WTC11 (cell line): ENCODE measurements at regions not wholly inside any gene's neighbourhood (a gene's known extent, or its start where the extent isn't known, plus 50 kb on each side); places are given as distances from the start of the nearest gene placed in this dataset.

Experiments
- ATAC-seq: fragments of 200-7000 bp; cut with Tn5 transposase; 2 replicates; pipeline ENCODE4 v1.10.0; 2021; ENCODE audit warnings: mild to moderate bottlenecking, moderate library complexity
- CTCF ChIA-PET: fragments of 300-600 bp; sonication (Branson Sonifier 250); formaldehyde crosslinking; loops from one replicate; lab custom pipeline; 2021; ENCODE audit warnings: antibody characterized with exemption; lab: Charles Lee
- POLR2A ChIA-PET: fragments of 350-600 bp; sonication (Branson Sonifier 250); formaldehyde crosslinking; loops from one replicate; lab custom pipeline; 2021; ENCODE audit warnings: antibody characterized with exemption; lab: Charles Lee
- DNase-seq: peaks from one replicate; pipeline ENCODE4 v3.0.0; 2021; ENCODE audit warnings: low spot score
- H3K27ac Mint-ChIP-seq: 2 replicates; pipeline ENCODE4 v1.8.0; 2021; ENCODE audit warnings: mixed read lengths
- H3K27me3 Mint-ChIP-seq: 2 replicates; pipeline ENCODE4 v1.8.0; 2021; ENCODE audit warnings: low read depth, mild to moderate bottlenecking, moderate library complexity, mixed read lengths
- H3K36me3 Mint-ChIP-seq: 2 replicates; pipeline ENCODE4 v1.8.0; 2021; ENCODE audit warnings: mixed read lengths
- H3K4me1 Mint-ChIP-seq: 2 replicates; pipeline ENCODE4 v1.8.0; 2022; ENCODE audit warnings: mixed read lengths
- H3K4me3 Mint-ChIP-seq: 2 replicates; pipeline ENCODE4 v1.8.0; 2021; ENCODE audit warnings: mild to moderate bottlenecking, moderate library complexity, mixed read lengths
- H3K9me3 Mint-ChIP-seq: 2 replicates; pipeline ENCODE4 v1.8.0; 2021; ENCODE audit warnings: mixed read lengths
- ATF2 ChIP-seq: sonication (generic); formaldehyde crosslinking; IDR thresholded peaks from 2 replicates; pipeline ENCODE4 v1.8.1; 2022; ENCODE audit warnings: low read depth, missing genetic modification reagents, borderline replicate concordance
- ATF3 ChIP-seq: sonication (generic); formaldehyde crosslinking; conservative IDR thresholded peaks from 2 replicates; pipeline ENCODE4 v1.8.1; 2022; ENCODE audit warnings: mild to moderate bottlenecking, missing genetic modification reagents
- CDX4 ChIP-seq: fragments of 250-450 bp; sonication (Bioruptor Pico); IDR thresholded peaks from 2 replicates; pipeline ENCODE4 v1.9.0; 2021; ENCODE audit warnings: moderate library complexity, mild to moderate bottlenecking, inconsistent platforms, borderline replicate concordance
- CREB1 ChIP-seq: sonication (generic); formaldehyde crosslinking; IDR thresholded peaks from 2 replicates; pipeline ENCODE4 v1.8.0; 2023; ENCODE audit warnings: mild to moderate bottlenecking, missing genetic modification reagents
- CREM ChIP-seq: sonication (generic); formaldehyde crosslinking; IDR thresholded peaks from 2 replicates; pipeline ENCODE4 v1.8.1; 2022; ENCODE audit warnings: mild to moderate bottlenecking, missing genetic modification reagents, moderate library complexity
- E2F4 ChIP-seq: sonication (generic); formaldehyde crosslinking; IDR thresholded peaks from 2 replicates; pipeline ENCODE4 v1.8.1; 2022; ENCODE audit warnings: low read depth, mild to moderate bottlenecking, moderate library complexity, missing genetic modification reagents, borderline replicate concordance
- ELF4 ChIP-seq: sonication (generic); formaldehyde crosslinking; IDR thresholded peaks from 2 replicates; pipeline ENCODE4 v1.8.1; 2022; ENCODE audit warnings: low read depth, mild to moderate bottlenecking, moderate library complexity, missing genetic modification reagents
- ESRRA ChIP-seq: sonication (generic); formaldehyde crosslinking; IDR thresholded peaks from 2 replicates; pipeline ENCODE4 v1.8.1; 2022; ENCODE audit warnings: mild to moderate bottlenecking, missing genetic modification reagents, borderline replicate concordance
- FOXK1 ChIP-seq: sonication (generic); formaldehyde crosslinking; IDR thresholded peaks from 2 replicates; pipeline ENCODE4 v1.8.0; 2022; ENCODE audit warnings: mild to moderate bottlenecking, moderate library complexity, missing genetic modification reagents
- FOXP4 ChIP-seq: sonication (generic); formaldehyde crosslinking; IDR thresholded peaks from 2 replicates; pipeline ENCODE4 v1.8.0; 2022; ENCODE audit warnings: mild to moderate bottlenecking, missing genetic modification reagents
- GABPB1 ChIP-seq: sonication (generic); formaldehyde crosslinking; IDR thresholded peaks from 2 replicates; pipeline ENCODE4 v1.8.1; 2023; ENCODE audit warnings: mild to moderate bottlenecking, missing genetic modification reagents
- GTF2I ChIP-seq: fragments of 250-450 bp; sonication (Bioruptor Pico); conservative IDR thresholded peaks from 2 replicates; pipeline ENCODE4 v1.4.0; 2021; ENCODE audit warnings: mild to moderate bottlenecking
- IRF2 ChIP-seq: sonication (generic); formaldehyde crosslinking; IDR thresholded peaks from 2 replicates; pipeline ENCODE4 v1.8.0; 2022; ENCODE audit warnings: low read depth, missing genetic modification reagents, borderline replicate concordance
- JAZF1 ChIP-seq: fragments of 250-450 bp; sonication (Bioruptor Pico); IDR thresholded peaks from 2 replicates; pipeline ENCODE4 v1.9.0; 2021; ENCODE audit warnings: moderate library complexity, mild to moderate bottlenecking, inconsistent platforms
- MLX ChIP-seq: sonication (generic); formaldehyde crosslinking; IDR thresholded peaks from 2 replicates; pipeline ENCODE4 v1.8.1; 2023; ENCODE audit warnings: mild to moderate bottlenecking, missing genetic modification reagents, moderate library complexity
- OVOL2 ChIP-seq: fragments of 250-450 bp; sonication (Bioruptor Pico); IDR thresholded peaks from 2 replicates; pipeline ENCODE4 v1.9.0; 2021; ENCODE audit warnings: mild to moderate bottlenecking, borderline replicate concordance
- PRDM15 ChIP-seq: sonication (generic); formaldehyde crosslinking; IDR thresholded peaks from 2 replicates; pipeline ENCODE4 v1.8.0; 2022; ENCODE audit warnings: missing genetic modification reagents
- SMAD4 ChIP-seq: sonication (generic); formaldehyde crosslinking; IDR thresholded peaks from 2 replicates; pipeline ENCODE4 v1.8.0; 2022; ENCODE audit warnings: mild to moderate bottlenecking, missing genetic modification reagents
- ZBTB43 ChIP-seq: sonication (generic); formaldehyde crosslinking; IDR thresholded peaks from 2 replicates; pipeline ENCODE4 v1.8.1; 2023; ENCODE audit warnings: mild to moderate bottlenecking, missing genetic modification reagents
- ZNF396 ChIP-seq: fragments of 250-450 bp; sonication (Bioruptor Pico); IDR thresholded peaks from 2 replicates; pipeline ENCODE4 v1.8.0; 2021; ENCODE audit warnings: mild to moderate bottlenecking, moderate library complexity, borderline replicate concordance
- ZNF423 ChIP-seq: fragments of 250-450 bp; sonication (Bioruptor Pico); IDR thresholded peaks from 2 replicates; pipeline ENCODE4 v2.1.2; 2022; ENCODE audit warnings: mild to moderate bottlenecking, moderate library complexity
- ZNF425 ChIP-seq: fragments of 250-450 bp; sonication (Bioruptor Pico); conservative IDR thresholded peaks from 2 replicates; pipeline ENCODE4 v1.9.0; 2021; ENCODE audit warnings: mild to moderate bottlenecking

GRCh38 chr21:35233756-35234155, 184.7 kb upstream of the RUNX1 start:
- CTCF ChIA-PET = no interaction called here
- Mint-ChIP-seq H3K36me3 (0 out of 2 replicates have a peak, but pooled peaks cover 3% of the 10 kb centered on the region), H3K9me3 (peaks cover 26% of the 10 kb centered on the region), H3K27me3 (no peaks in the 10 kb centered on the region), H3K27ac (no peak overlapping the region), H3K4me3 (no peak overlapping the region), H3K4me1 (peaks cover 5% of the 10 kb centered on the region; the same call in 1 of the 2 replicates)
- ATAC-seq = no peak
- TF ChIP-seq ELF4 (no peak), ZBTB43 (CRISPR knock-in tag) (no peak), ATF2 (no peak), OVOL2 (CRISPR knock-in tag) (no peak), FOXK1 (CRISPR knock-in tag) (no peak), ZNF396 (CRISPR knock-in tag) (no peak), CDX4 (no peak), ATF3 (CRISPR knock-in tag) (no peak), PRDM15 (no peak), CREM (no peak), GTF2I (CRISPR knock-in tag) (no peak), E2F4 (CRISPR knock-in tag) (no peak), ZNF423 (CRISPR knock-in tag) (no peak), ESRRA (CRISPR knock-in tag) (no peak)
- POLR2A ChIA-PET = no interaction called here
- DNase-seq = no peak

GRCh38 chr21:35232545-35233176, 183.6 kb upstream of the RUNX1 start:
- ATAC-seq (no peak), DNase-seq (no peak)
- no peak overlapping the region for H3K27ac Mint-ChIP-seq
- no peak overlapping the region for H3K4me3 Mint-ChIP-seq
- H3K9me3 Mint-ChIP-seq = peaks cover 18% of the 10 kb centered on the region
- ChIA-PET CTCF (no interaction called here), POLR2A (no interaction called here)
- 0 out of 2 replicates have a peak, but pooled peaks cover 3% of the 10 kb centered on the region for H3K36me3 Mint-ChIP-seq
- no peaks in the 10 kb centered on the region for H3K27me3 Mint-ChIP-seq
- peaks cover 10% of the 10 kb centered on the region for H3K4me1 Mint-ChIP-seq
- TF ChIP-seq IRF2 (CRISPR knock-in tag) (no peak), GABPB1 (CRISPR knock-in tag) (no peak), MLX (no peak), SMAD4 (CRISPR knock-in tag) (no peak), ZNF423 (CRISPR knock-in tag) (no peak), CREB1 (CRISPR knock-in tag) (no peak), ZNF425 (CRISPR knock-in tag) (no peak), JAZF1 (CRISPR knock-in tag) (no peak), FOXP4 (CRISPR knock-in tag) (no peak)
